HCT116 (cell line): ENCODE measurements at regions not wholly inside any gene's neighbourhood (a gene's known extent, or its start where the extent isn't known, plus 50 kb on each side); places are given as distances from the start of the nearest gene placed in this dataset.

ENCODE experiments used
- POLR2A ChIP-seq: IDR thresholded peaks from 2 replicates; pipeline ENCODE4 v1.7.0; 2011; ENCODE audit warnings: borderline replicate concordance; ENCODE audit not compliant: insufficient read depth, insufficient read length; ENCODE audit errors: extremely low read depth
- TF ChIP-seq, protein P1 (sequence below), 3 experiments: fragments of 200-600 bp in 1 of 3; sonication (generic) in 1 of 3; IDR thresholded peaks in 2 of 3; conservative IDR thresholded peaks in 1 of 3; 2 replicates each; pipeline ENCODE4 v1.5.1; 2012 to 2017; ENCODE audit warnings: low read depth in 2 of 3, low read length in 2 of 3, antibody characterized with exemption in 1 of 3, borderline replicate concordance in 1 of 3, control low read depth in 1 of 3, mild to moderate bottlenecking in 1 of 3, mixed read lengths in 1 of 3, mixed run types in 1 of 3, moderate library complexity in 1 of 3; ENCODE audit not compliant: insufficient read depth in 1 of 3

DNA sequence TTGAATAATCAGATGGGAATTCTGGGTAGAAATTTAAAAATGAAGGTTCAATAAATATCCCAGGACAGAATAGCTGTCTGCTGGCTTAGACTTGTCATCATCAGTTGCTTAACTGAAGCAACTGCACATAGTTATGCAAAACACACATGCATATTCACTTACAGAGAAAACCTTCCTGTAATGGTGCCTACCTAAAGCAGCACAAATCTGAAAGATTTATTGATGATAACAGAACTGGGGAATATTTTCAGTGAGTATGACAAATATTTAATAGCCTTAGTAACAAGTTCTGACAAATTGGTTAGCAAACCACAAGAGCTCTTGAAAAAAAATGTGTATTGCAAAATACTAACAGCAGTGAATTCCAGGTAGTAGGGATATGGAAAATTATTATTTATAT is 606.8 kb upstream of the BOD1L1 start:
- TF ChIP-seq, protein P1, sequence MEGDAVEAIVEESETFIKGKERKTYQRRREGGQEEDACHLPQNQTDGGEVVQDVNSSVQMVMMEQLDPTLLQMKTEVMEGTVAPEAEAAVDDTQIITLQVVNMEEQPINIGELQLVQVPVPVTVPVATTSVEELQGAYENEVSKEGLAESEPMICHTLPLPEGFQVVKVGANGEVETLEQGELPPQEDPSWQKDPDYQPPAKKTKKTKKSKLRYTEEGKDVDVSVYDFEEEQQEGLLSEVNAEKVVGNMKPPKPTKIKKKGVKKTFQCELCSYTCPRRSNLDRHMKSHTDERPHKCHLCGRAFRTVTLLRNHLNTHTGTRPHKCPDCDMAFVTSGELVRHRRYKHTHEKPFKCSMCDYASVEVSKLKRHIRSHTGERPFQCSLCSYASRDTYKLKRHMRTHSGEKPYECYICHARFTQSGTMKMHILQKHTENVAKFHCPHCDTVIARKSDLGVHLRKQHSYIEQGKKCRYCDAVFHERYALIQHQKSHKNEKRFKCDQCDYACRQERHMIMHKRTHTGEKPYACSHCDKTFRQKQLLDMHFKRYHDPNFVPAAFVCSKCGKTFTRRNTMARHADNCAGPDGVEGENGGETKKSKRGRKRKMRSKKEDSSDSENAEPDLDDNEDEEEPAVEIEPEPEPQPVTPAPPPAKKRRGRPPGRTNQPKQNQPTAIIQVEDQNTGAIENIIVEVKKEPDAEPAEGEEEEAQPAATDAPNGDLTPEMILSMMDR (IDR thresholded peaks at IDR 0.05 in 2 of 3, conservative IDR thresholded peaks at IDR 0.05 in 1 of 3; ENCODE audit: borderline replicate concordance in 1 of 3, insufficient read depth in 1 of 3, low read depth in 2 of 3, low read length in 2 of 3), result no peak
- no peak for TF ChIP-seq POLR2A
